GM21576 (cell line): ENCODE measurements at regions not wholly inside any gene's neighbourhood (a gene's known extent, or its start where the extent isn't known, plus 50 kb on each side); places are given as distances from the start of the nearest gene placed in this dataset.
A peak's percentile ranks its signal among the peaks of the same experiment; 100 is the strongest.

Source experiments
- ATAC-seq: cut with Tn5 transposase; IDR thresholded peaks from one replicate; pipeline ENCODE4 v1.9.1; 2021; ENCODE audit warnings: mild to moderate bottlenecking, moderate library complexity; ENCODE audit not compliant: unreplicated experiment

GRCh38 chrX:149161435-149162088 is 343.5 kb downstream of the IDS start:
- ATAC-seq, result no peak

- ATAC-seq, result no peak
Observed at GRCh38 chrX:149157976-149158375, 347.1 kb downstream of the IDS start.

DNA sequence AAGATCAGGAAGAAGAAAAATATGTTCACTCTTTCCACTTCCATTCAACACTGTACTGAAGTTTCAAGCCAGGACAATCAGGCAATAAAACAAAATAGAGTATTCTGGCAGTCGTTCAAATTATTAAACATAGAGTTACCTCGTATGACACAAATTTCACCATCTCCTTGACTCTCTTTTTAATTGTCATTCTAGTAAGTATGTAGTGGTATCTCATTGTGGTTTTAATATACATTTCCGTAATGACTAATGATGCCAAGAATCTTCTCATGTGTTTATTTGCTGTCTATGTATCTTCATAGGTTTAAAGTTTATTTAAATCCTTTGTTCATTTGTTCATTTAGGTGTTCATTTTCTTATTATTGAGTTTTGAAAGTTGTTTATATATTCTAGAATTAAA is 352.2 kb downstream of the IDS start:
- ATAC-seq, result no peak

DNA sequence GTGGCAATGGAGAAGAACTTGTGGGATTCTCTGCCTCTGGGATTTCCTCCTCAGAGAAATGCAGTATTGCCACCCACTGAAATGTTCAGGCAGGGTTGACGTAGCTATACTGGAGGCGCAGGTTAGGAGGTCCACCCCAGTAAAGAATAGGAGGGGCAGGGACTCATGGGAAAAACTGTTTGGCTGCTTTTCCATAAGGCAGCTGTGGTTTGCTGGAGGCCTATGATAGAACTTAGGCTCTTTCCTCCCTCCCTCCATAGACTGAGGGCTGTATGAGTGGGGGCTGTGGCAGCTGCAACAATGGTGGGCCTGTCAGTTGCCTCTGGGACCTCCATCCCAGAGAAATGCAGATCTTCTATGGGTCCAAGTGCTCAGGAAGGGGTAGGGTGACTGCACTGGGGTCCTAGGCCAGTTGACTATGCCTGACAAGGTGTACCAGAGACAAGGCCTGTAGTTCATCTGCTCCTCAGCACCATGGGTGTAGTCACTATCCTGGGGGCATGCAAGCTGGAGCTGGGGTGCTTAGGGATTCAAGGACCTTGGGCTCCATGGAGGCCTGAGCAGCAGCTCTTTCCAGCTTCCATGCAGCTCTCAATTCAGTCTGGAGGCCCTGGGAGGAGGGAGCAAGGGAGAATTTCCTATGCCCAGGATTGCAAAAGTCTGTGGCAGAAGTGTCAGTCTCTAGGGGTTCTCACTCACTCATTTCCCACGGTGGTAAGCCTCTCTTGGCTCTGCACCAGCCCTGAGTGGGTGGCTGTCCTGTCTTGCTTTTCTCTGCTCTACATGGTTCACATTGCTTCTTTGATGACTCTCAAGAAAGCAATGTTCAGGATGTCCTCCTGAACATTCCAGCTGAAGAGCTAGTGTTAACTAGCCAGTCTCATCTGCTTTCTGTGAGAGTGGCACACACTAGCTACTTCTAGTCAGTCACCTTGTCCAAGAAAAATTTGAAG is 353.0 kb downstream of the IDS start:
- no peak for ATAC-seq

DNA sequence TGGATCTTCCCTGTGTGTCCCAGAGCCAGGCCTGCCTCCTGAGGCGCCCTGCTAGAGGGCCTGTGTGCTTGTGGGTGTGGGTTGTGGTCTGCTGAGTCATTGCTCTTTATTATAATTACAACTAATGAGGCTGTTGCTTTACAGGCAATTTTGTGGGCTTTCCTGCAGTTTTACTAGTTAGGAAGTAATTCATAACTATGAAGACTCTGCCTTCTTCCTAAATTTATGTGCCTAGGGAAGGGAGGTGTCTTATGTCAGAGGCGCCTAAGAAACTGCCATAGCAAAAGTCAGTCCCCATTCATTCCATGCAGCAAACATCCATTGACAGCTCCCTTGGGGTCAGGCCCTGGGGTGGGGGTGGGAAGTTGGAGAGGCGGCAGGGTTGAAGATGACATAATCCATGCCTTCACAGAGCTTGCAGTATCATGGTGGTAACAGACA is 359.2 kb downstream of the IDS start:
- ATAC-seq, result no peak

GRCh38 chrX:149131774-149132173 is 373.3 kb downstream of the IDS start:
- no peak for ATAC-seq

- ATAC-seq, result no peak
Observed at GRCh38 chrX:149129767-149130166, 375.3 kb downstream of the IDS start.

- ATAC-seq, result no peak
Observed at GRCh38 chrX:149124526-149125108, 380.5 kb downstream of the IDS start.

DNA sequence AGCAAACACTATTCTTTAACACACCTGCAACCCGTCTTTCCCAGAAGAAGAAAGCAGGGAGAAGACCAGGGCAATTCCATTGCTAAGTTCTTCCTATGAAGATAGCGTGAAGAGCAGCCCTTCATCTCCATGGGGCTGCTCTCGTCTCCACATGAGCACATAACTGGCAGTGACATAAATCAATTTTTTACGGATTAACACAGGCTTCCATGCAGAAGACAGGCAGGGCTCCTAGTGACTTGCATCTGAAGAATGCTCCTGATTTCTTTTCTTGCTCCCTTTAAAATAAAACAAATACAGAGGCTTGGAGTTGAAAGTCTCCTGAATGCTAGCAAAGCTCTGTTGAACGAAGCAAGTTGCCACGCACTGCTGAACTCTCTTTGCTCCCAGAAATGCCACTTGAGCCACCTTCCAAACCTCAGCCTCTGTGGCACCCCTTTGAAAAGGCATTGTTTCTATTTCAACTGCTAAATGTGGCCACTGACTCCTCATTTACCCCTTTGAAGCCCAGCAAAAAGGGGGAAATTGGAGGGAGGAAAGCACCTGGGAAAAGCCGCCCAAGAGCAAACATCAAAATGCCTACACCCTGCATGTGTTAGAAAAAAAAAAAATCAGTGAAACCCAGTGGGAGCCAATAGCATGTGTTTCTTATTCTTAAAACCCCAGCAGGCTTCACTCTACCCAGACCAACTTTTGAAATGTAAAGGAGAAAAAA is 383.7 kb downstream of the IDS start:
- ATAC-seq, result no peak

DNA sequence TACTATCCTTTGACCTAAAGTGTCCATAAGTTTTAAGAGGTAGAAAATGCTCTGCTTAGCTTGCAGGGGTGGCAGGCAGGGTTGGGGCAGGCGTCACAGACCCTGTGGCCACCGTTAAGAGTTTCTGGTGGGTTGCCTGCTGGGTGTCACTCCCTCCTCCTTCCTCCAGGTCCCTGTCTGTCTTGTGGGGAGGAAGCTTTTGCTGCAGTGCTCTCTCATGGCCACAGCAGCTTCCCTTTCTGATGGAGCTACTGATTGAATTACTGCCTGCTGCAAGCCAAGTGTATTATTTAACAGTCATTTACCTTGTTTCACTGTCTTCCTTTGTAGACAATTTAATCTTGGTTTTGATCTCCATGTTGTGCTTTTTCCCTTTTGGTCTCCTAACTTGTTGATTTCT is 384.6 kb downstream of the IDS start:
- ATAC-seq, result no peak

GRCh38 chrX:149114874-149115273 is 390.2 kb downstream of the IDS start:
- ATAC-seq, result no peak

GRCh38 chrX:149114001-149114400 is 391.1 kb downstream of the IDS start:
- no peak for ATAC-seq

DNA sequence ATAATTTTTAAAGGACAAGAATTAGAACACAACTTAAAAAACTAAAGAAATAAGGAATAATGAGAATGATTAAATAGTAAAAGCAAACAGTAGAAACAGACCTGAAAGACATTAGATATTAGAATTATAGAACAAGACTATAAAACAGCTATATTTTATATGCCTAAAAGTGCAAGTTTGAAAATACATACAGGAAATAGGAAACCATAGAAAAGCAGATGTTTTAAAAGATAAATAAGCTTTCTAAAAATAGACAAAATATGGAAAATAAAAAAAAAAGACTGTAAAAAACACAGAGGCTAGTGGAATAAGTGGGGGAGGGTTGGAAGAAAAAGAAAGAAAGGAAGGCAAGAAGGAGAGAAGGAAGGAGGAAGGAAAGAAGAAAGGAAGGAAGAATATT is 407.3 kb downstream of the IDS start:
- no peak for ATAC-seq

- no peak for ATAC-seq
Observed at GRCh38 chrX:149092179-149092578, 412.9 kb downstream of the IDS start.

DNA sequence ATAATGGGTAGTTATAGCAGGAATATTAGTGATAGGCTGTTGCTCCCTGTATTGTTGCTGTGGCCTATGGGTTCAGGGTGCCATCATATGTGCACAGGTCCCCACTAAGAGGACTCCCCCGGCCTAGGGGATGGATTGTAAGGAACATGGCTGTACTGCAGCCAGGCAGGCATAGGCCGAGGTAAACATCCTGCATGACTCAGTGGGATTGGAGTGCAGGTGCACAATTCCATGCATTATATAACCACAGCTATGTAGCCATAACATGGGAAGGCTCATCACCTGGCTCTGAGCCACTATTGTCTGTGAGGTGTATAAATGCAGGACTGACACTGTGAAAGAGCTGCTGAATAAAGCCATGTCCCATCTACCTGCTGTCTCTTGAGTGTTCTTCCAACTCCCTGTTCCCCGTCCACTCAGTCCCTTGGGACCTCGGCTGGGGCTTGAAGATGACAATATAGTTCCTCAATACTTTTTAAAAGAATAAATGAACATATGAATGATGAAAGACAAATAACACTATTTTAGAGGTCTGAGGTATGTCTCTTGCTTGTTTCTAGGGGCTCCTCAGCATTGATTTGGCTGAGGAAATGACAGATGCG is 425.2 kb downstream of the IDS start:
- no peak for ATAC-seq

- peak; percentile 78 for ATAC-seq
Observed at GRCh38 chrX:149074398-149074797, 430.7 kb downstream of the IDS start.

DNA sequence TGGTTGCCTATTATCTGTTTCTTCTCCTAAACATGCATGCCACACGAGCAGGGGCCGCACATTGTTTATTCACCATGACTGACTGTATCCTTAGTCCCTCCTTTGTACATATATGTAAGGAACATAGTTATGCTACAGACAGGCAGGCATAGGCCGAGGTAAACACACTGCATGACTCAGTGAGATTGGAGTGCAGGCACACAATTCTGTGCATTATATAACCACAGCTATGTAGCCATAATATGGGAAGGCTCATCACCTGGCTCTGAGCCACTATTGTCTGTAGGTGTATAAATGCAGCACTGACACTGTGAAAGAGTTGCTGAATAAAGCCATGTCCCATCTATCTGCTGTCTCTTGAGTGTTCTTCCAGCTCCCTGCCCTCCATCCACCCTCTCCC is 431.6 kb downstream of the IDS start:
- ATAC-seq, result no peak

DNA sequence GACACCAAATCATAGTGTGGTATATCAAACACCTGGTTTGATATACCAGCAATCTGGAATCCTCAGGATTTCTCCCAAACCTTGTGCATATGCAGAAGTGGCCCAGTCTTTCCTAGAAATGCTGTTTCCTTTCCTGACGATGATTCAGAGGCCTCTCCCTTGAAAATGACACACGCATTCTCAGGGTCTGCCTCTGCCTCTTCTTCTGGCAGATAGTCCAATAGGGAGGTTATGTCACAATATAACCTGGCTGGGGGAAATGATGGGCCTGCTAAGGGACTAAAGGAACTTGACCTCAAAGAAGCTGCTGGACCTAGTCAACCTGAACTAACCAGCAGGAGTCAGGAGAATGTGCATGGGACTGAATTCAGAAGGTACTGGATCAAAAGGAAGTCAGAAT is 435.2 kb downstream of the IDS start:
- ATAC-seq, result no peak

DNA sequence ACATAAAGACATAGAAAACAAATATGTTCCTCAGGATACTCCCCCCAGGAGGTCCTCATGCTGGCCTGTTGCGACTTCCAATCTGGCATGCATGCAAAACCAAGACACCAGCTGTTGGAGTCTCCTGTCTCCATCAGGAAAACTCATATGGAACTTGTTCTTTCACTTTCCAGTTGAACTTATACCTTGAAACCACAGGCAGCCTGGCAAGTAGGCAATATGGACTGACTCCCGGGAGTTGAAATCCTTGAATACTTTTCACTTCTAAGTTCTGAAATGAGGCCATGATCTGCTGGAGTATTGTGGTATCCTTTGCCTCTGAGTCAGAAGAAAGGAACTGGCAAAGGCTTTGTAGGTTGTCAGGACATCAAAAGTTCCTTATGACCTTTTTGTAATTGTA is 444.2 kb downstream of the IDS start:
- ATAC-seq, result no peak
